SK-N-SH treated with all-trans-retinoic acid at 6 μM for 48 hours (cell line): ENCODE measurements at regions not wholly inside any gene's neighbourhood (a gene's known extent, or its start where the extent isn't known, plus 50 kb on each side); places are given as distances from the start of the nearest gene placed in this dataset.

Experiments
- ARNTL ChIP-seq: fragments of 450-650 bp; formaldehyde crosslinking; IDR thresholded peaks from 2 replicates; pipeline ENCODE4 v1.5.0; 2020; ENCODE audit warnings: low read depth, mild to moderate bottlenecking, moderate library complexity, borderline replicate concordance
- ESRRG ChIP-seq: fragments of 250-450 bp; sonication (Bioruptor Pico); IDR thresholded peaks from 2 replicates; pipeline ENCODE4 v1.6.1; 2021; ENCODE audit warnings: mild to moderate bottlenecking
- GLIS3 ChIP-seq: fragments of 250-450 bp; sonication (Bioruptor Pico); IDR thresholded peaks from 2 replicates; pipeline ENCODE4 v1.5.0; 2020; ENCODE audit warnings: mild to moderate bottlenecking, moderate library complexity
- OSR1 ChIP-seq: fragments of 250-450 bp; sonication (Bioruptor Pico); IDR thresholded peaks from 2 replicates; pipeline ENCODE4 v1.8.0; 2022; ENCODE audit warnings: moderate library complexity, mild to moderate bottlenecking, inconsistent platforms
- PPARA ChIP-seq: fragments of 250-450 bp; sonication (Bioruptor Pico); IDR thresholded peaks from 2 replicates; pipeline ENCODE4 v1.5.0; 2020; ENCODE audit warnings: mild to moderate bottlenecking, borderline replicate concordance
- TOX ChIP-seq: fragments of 250-450 bp; sonication (Bioruptor Pico); IDR thresholded peaks from 2 replicates; pipeline ENCODE4 v1.8.0; 2021; ENCODE audit warnings: mild to moderate bottlenecking, moderate library complexity, borderline replicate concordance
- ZC3H10 ChIP-seq: fragments of 250-450 bp; sonication (Bioruptor Pico); IDR thresholded peaks from 2 replicates; pipeline ENCODE4 v1.5.1; 2021; ENCODE audit warnings: mild to moderate bottlenecking, moderate library complexity
- ZFP3 ChIP-seq: fragments of 250-450 bp; sonication (Bioruptor Pico); IDR thresholded peaks from 2 replicates; pipeline ENCODE4 v1.5.0; 2020; ENCODE audit warnings: mild to moderate bottlenecking, moderate library complexity
- ZNF565 ChIP-seq: fragments of 450-650 bp; formaldehyde crosslinking; conservative IDR thresholded peaks from 2 replicates; pipeline ENCODE4 v1.5.0; 2020; ENCODE audit warnings: low read depth, mild to moderate bottlenecking, moderate library complexity
- ZNF70 ChIP-seq: fragments of 450-650 bp; formaldehyde crosslinking; IDR thresholded peaks from 2 replicates; pipeline ENCODE4 v1.5.0; 2020; ENCODE audit warnings: mild to moderate bottlenecking, moderate library complexity
- TF ChIP-seq, protein P1 (sequence below): fragments of 250-450 bp; sonication (Bioruptor Pico); IDR thresholded peaks from 2 replicates; pipeline ENCODE4 v1.8.0; 2020; ENCODE audit warnings: mild to moderate bottlenecking, moderate library complexity, borderline replicate concordance
- TF ChIP-seq, protein P2 (sequence below): fragments of 250-450 bp; sonication (Bioruptor Pico); IDR thresholded peaks from 2 replicates; pipeline ENCODE4 v1.5.0; 2020; ENCODE audit warnings: mild to moderate bottlenecking, moderate library complexity
- TF ChIP-seq, protein P3 (sequence below): fragments of 250-450 bp; sonication (Bioruptor Pico); IDR thresholded peaks from 2 replicates; pipeline ENCODE4 v1.5.1; 2020; ENCODE audit warnings: low read depth, mild to moderate bottlenecking, moderate library complexity
- TF ChIP-seq, protein P4 (sequence below): fragments of 250-450 bp; sonication (Bioruptor Pico); IDR thresholded peaks from 2 replicates; pipeline ENCODE4 v1.8.0; 2021; ENCODE audit warnings: low read depth, mild to moderate bottlenecking, moderate library complexity, borderline replicate concordance

- TF ChIP-seq ZNF70: no peak
- no peak for TF ChIP-seq GLIS3 (CRISPR knock-in tag)
- no peak for TF ChIP-seq ARNTL
- TF ChIP-seq, protein P1, sequence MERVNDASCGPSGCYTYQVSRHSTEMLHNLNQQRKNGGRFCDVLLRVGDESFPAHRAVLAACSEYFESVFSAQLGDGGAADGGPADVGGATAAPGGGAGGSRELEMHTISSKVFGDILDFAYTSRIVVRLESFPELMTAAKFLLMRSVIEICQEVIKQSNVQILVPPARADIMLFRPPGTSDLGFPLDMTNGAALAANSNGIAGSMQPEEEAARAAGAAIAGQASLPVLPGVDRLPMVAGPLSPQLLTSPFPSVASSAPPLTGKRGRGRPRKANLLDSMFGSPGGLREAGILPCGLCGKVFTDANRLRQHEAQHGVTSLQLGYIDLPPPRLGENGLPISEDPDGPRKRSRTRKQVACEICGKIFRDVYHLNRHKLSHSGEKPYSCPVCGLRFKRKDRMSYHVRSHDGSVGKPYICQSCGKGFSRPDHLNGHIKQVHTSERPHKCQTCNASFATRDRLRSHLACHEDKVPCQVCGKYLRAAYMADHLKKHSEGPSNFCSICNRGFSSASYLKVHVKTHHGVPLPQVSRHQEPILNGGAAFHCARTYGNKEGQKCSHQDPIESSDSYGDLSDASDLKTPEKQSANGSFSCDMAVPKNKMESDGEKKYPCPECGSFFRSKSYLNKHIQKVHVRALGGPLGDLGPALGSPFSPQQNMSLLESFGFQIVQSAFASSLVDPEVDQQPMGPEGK (CRISPR knock-in tag): no peak
- TF ChIP-seq PPARA (CRISPR knock-in tag): no peak
- TF ChIP-seq ZC3H10 (CRISPR knock-in tag): no peak
- TF ChIP-seq, protein P2, sequence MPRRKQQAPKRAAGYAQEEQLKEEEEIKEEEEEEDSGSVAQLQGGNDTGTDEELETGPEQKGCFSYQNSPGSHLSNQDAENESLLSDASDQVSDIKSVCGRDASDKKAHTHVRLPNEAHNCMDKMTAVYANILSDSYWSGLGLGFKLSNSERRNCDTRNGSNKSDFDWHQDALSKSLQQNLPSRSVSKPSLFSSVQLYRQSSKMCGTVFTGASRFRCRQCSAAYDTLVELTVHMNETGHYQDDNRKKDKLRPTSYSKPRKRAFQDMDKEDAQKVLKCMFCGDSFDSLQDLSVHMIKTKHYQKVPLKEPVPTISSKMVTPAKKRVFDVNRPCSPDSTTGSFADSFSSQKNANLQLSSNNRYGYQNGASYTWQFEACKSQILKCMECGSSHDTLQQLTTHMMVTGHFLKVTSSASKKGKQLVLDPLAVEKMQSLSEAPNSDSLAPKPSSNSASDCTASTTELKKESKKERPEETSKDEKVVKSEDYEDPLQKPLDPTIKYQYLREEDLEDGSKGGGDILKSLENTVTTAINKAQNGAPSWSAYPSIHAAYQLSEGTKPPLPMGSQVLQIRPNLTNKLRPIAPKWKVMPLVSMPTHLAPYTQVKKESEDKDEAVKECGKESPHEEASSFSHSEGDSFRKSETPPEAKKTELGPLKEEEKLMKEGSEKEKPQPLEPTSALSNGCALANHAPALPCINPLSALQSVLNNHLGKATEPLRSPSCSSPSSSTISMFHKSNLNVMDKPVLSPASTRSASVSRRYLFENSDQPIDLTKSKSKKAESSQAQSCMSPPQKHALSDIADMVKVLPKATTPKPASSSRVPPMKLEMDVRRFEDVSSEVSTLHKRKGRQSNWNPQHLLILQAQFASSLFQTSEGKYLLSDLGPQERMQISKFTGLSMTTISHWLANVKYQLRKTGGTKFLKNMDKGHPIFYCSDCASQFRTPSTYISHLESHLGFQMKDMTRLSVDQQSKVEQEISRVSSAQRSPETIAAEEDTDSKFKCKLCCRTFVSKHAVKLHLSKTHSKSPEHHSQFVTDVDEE (CRISPR knock-in tag): no peak
- TF ChIP-seq, protein P3, sequence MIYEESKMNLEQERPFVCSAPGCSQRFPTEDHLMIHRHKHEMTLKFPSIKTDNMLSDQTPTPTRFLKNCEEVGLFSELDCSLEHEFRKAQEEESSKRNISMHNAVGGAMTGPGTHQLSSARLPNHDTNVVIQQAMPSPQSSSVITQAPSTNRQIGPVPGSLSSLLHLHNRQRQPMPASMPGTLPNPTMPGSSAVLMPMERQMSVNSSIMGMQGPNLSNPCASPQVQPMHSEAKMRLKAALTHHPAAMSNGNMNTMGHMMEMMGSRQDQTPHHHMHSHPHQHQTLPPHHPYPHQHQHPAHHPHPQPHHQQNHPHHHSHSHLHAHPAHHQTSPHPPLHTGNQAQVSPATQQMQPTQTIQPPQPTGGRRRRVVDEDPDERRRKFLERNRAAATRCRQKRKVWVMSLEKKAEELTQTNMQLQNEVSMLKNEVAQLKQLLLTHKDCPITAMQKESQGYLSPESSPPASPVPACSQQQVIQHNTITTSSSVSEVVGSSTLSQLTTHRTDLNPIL (CRISPR knock-in tag): no peak
- no peak for TF ChIP-seq ZNF565
- no peak for TF ChIP-seq TOX
- no peak for TF ChIP-seq OSR1 (CRISPR knock-in tag)
- TF ChIP-seq, protein P4, sequence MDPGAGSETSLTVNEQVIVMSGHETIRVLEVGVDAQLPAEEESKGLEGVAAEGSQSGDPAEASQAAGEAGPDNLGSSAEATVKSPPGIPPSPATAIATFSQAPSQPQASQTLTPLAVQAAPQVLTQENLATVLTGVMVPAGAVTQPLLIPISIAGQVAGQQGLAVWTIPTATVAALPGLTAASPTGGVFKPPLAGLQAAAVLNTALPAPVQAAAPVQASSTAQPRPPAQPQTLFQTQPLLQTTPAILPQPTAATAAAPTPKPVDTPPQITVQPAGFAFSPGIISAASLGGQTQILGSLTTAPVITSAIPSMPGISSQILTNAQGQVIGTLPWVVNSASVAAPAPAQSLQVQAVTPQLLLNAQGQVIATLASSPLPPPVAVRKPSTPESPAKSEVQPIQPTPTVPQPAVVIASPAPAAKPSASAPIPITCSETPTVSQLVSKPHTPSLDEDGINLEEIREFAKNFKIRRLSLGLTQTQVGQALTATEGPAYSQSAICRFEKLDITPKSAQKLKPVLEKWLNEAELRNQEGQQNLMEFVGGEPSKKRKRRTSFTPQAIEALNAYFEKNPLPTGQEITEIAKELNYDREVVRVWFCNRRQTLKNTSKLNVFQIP (CRISPR knock-in tag): no peak
- no peak for TF ChIP-seq ESRRG (CRISPR knock-in tag)
- no peak for TF ChIP-seq ZFP3
Observed at GRCh38 chr3:95758707-95759106, 1055.7 kb upstream of the EPHA6 start.
